DMS79 (cell line): ENCODE measurements at regions not wholly inside any gene's neighbourhood (a gene's known extent, or its start where the extent isn't known, plus 50 kb on each side); places are given as distances from the start of the nearest gene placed in this dataset.
"Not testable (repeated sequence)": the region's sequence is repeated elsewhere in the genome, so short reads cannot be mapped to it uniquely, and the experiment has no call there.

Experiments used
- DNase-seq: peaks from one replicate; lab custom pipeline; 2025; lab: John Stamatoyannopoulos, UW

GRCh38 chr13:50156561-50157127 lies 141.4 kb downstream of the KCNRG start:
- DNase-seq: no peak

GRCh38 chr13:50158385-50159165 lies 143.3 kb downstream of the KCNRG start:
- no peak for DNase-seq

- no peak for DNase-seq
Observed at GRCh38 chr13:50159607-50160006, 144.4 kb downstream of the KCNRG start.

GRCh38 chr13:50161052-50161451 lies 145.8 kb downstream of the KCNRG start:
- no peak for DNase-seq

GRCh38 chr13:50162001-50162400 lies 146.8 kb downstream of the KCNRG start:
- DNase-seq: no peak

- DNase-seq: no peak
Observed at GRCh38 chr13:50162567-50162966, 147.3 kb downstream of the KCNRG start.

GRCh38 chr13:50167224-50167947 lies 152.1 kb downstream of the KCNRG start:
- no peak for DNase-seq

GRCh38 chr13:50167967-50168366 lies 152.7 kb downstream of the KCNRG start:
- DNase-seq: no peak

- DNase-seq: no peak
Observed at GRCh38 chr13:50168786-50169185, 153.5 kb downstream of the KCNRG start.

GRCh38 chr13:50170447-50171037 lies 155.3 kb downstream of the KCNRG start:
- no peak for DNase-seq

GRCh38 chr13:50171590-50172282 lies 156.5 kb downstream of the KCNRG start:
- no peak for DNase-seq

- not testable (repeated sequence) for DNase-seq
Observed at GRCh38 chr13:50173045-50173444, 157.8 kb downstream of the KCNRG start.

- no peak for DNase-seq
Observed at GRCh38 chr13:50174630-50175029, 159.4 kb downstream of the KCNRG start.

GRCh38 chr13:50179977-50180376 lies 164.7 kb downstream of the KCNRG start:
- no peak for DNase-seq

GRCh38 chr13:50185769-50186763 lies 170.8 kb downstream of the KCNRG start:
- DNase-seq: not testable (repeated sequence)

GRCh38 chr13:50187352-50188029 lies 172.2 kb downstream of the KCNRG start:
- DNase-seq: no peak

GRCh38 chr13:50188696-50189095 lies 173.5 kb downstream of the KCNRG start:
- no peak for DNase-seq

GRCh38 chr13:50189450-50189849 lies 174.2 kb downstream of the KCNRG start:
- DNase-seq: no peak

GRCh38 chr13:50191004-50191403 lies 175.8 kb downstream of the KCNRG start:
- DNase-seq: no peak

GRCh38 chr13:50192272-50192813 lies 177.1 kb downstream of the KCNRG start:
- no peak for DNase-seq
